Keratinocyte (primary cell): ENCODE measurements at regions not wholly inside any gene's neighbourhood (a gene's known extent, or its start where the extent isn't known, plus 50 kb on each side); places are given as distances from the start of the nearest gene placed in this dataset.

Source experiments
- DNase-seq: peaks from one replicate; pipeline ENCODE4 v3.0.0-alpha.2; 2011; ENCODE audit warnings: low read depth, missing footprints, low spot score
- FAIRE-seq: peaks from 2 replicates; lab custom pipeline; 2011; peaks lifted over from hg19 to GRCh38; lab: Jason Lieb, UNC
- H2AFZ ChIP-seq: 2 replicates; pipeline ENCODE4 v1.6.0; 2012; ENCODE audit warnings: low read length, control low read depth, inconsistent platforms; ENCODE audit not compliant: control insufficient read depth
- H3K27ac ChIP-seq: 2 replicates; pipeline ENCODE4 v1.5.1; 2011; ENCODE audit warnings: low read length; ENCODE audit not compliant: control insufficient read depth, insufficient read depth
- H3K27me3 ChIP-seq: 3 replicates; pipeline ENCODE4 v1.6.0; 2011; ENCODE audit warnings: low read length; ENCODE audit not compliant: control insufficient read depth, insufficient read depth; ENCODE audit errors: extremely low read depth
- H3K36me3 ChIP-seq, 2 experiments: 2 replicates in 1 of 2; 3 replicates in 1 of 2; pipeline ENCODE4 v1.5.1; 2011; ENCODE audit warnings: low read length in 2 of 2, mild to moderate bottlenecking in 1 of 2; ENCODE audit not compliant: control insufficient read depth in 2 of 2, insufficient read depth in 2 of 2; ENCODE audit errors: extremely low read depth in 1 of 2
- H3K4me1 ChIP-seq: 3 replicates; pipeline ENCODE4 v1.5.1; 2011; ENCODE audit warnings: low read length; ENCODE audit not compliant: control insufficient read depth, insufficient read depth; ENCODE audit errors: extremely low read depth
- H3K4me2 ChIP-seq: 3 replicates; pipeline ENCODE4 v1.6.0; 2011; ENCODE audit warnings: low read depth, low read length; ENCODE audit not compliant: control insufficient read depth, insufficient read depth; ENCODE audit errors: extremely low read depth
- H3K4me3 ChIP-seq, 3 experiments: fragments of 200-600 bp in 1 of 3; sonication (generic) in 1 of 3; 2 replicates in 2 of 3; 3 replicates in 1 of 3; pipeline ENCODE4 v1.5.1; 2011 to 2016; ENCODE audit warnings: low read length in 3 of 3, mild to moderate bottlenecking in 3 of 3, control low read depth in 2 of 3, inconsistent platforms in 1 of 3, low read depth in 1 of 3, mixed read lengths in 1 of 3, mixed run types in 1 of 3, moderate library complexity in 1 of 3; ENCODE audit not compliant: control insufficient read depth in 2 of 3, insufficient read depth in 2 of 3; ENCODE audit errors: extremely low read depth in 1 of 3
- H3K79me2 ChIP-seq: 2 replicates; pipeline ENCODE4 v1.6.0; 2012; ENCODE audit warnings: low read length; ENCODE audit not compliant: control insufficient read depth, insufficient read depth
- H3K9ac ChIP-seq: 3 replicates; pipeline ENCODE4 v1.6.0; 2011; ENCODE audit warnings: low read length; ENCODE audit not compliant: control insufficient read depth, insufficient read depth; ENCODE audit errors: extremely low read depth
- H3K9me1 ChIP-seq: 3 replicates; pipeline ENCODE4 v1.6.0; 2011; ENCODE audit warnings: low read length; ENCODE audit not compliant: control insufficient read depth, insufficient read depth; ENCODE audit errors: extremely low read depth
- H3K9me3 ChIP-seq: 2 replicates; pipeline ENCODE4 v1.5.1; 2012; ENCODE audit warnings: low read depth, low read length; ENCODE audit not compliant: control insufficient read depth
- H4K20me1 ChIP-seq: 3 replicates; pipeline ENCODE4 v1.6.0; 2011; ENCODE audit warnings: low read length; ENCODE audit not compliant: control insufficient read depth, insufficient read depth; ENCODE audit errors: extremely low read depth
- CTCF ChIP-seq, 3 experiments: IDR thresholded peaks in 1 of 3; conservative IDR thresholded peaks in 1 of 3; optimal IDR thresholded peaks in 1 of 3; 2 replicates in 2 of 3; 3 replicates in 1 of 3; pipeline versions ENCODE3 to v1.5.1; 2011; ENCODE audit warnings: low read length in 3 of 3, mild to moderate bottlenecking in 3 of 3, moderate library complexity in 2 of 3, control low read depth in 1 of 3, inconsistent platforms in 1 of 3; ENCODE audit not compliant: insufficient read depth in 2 of 3; ENCODE audit errors: extremely low read depth in 1 of 3
- EZH2 ChIP-seq: IDR thresholded peaks from one replicate; pipeline ENCODE4 v1.6.1; 2012; ENCODE audit warnings: inconsistent platforms, mild to moderate bottlenecking, low read length, moderate library complexity
- dilution Hi-C: fragments of 300-500 bp; cut with MboI; formaldehyde crosslinking; loops from one replicate; pipeline ENCODE4 v1.7.0; 2020; ENCODE audit warnings: low sequenced_read_pairs; ENCODE audit not compliant: extremely low pct_ligation_motif_present

GRCh38 chr20:10927936-10928840, 254.4 kb upstream of the JAG1 start:
- Histone ChIP-seq H4K20me1 (no peaks in the 10 kb centered on the region), H3K79me2 (no peaks in the 10 kb centered on the region), H3K9me3 (no peaks in the 10 kb centered on the region), H3K9ac (no peak overlapping the region), H3K4me3 (no peak overlapping the region), H3K4me1 (peaks cover 7% of the 10 kb centered on the region), H3K4me2 (no peak overlapping the region), H3K27me3 (no peaks in the 10 kb centered on the region), H3K9me1 (no peaks in the 10 kb centered on the region), H2AFZ (no peak overlapping the region), H3K36me3 (no peaks in the 10 kb centered on the region), H3K27ac (no peak overlapping the region)
- dilution Hi-C loops = no loop called here
- FAIRE-seq = no peak
- TF ChIP-seq CTCF (optimal IDR thresholded peaks at IDR 0.05 in 1 of 3, IDR thresholded peaks at IDR 0.05 in 1 of 3, conservative IDR thresholded peaks at IDR 0.05 in 1 of 3; ENCODE audit: extremely low read depth in 1 of 3, insufficient read depth in 2 of 3, low read length in 3 of 3) = no peak
- no peak for TF ChIP-seq EZH2
- no peak for DNase-seq

GRCh38 chr20:10928841-10929421, 255.1 kb upstream of the JAG1 start:
- no peak overlapping the region for H3K4me3 ChIP-seq
- dilution Hi-C loops = no loop called here
- FAIRE-seq (peak; percentile 46), DNase-seq (no peak)
- no peak overlapping the region for H3K27ac ChIP-seq
- no peak overlapping the region for H3K4me2 ChIP-seq
- TF ChIP-seq CTCF (optimal IDR thresholded peaks at IDR 0.05 in 1 of 3, IDR thresholded peaks at IDR 0.05 in 1 of 3, conservative IDR thresholded peaks at IDR 0.05 in 1 of 3; ENCODE audit: extremely low read depth in 1 of 3, insufficient read depth in 2 of 3, low read length in 3 of 3) = no peak
- TF ChIP-seq EZH2 = no peak
- H3K36me3 ChIP-seq = no peaks in the 10 kb centered on the region
- no peaks in the 10 kb centered on the region for H3K9me1 ChIP-seq
- no peaks in the 10 kb centered on the region for H3K79me2 ChIP-seq
- H3K4me1 ChIP-seq = peaks cover under 1% of the 10 kb centered on the region
- no peaks in the 10 kb centered on the region for H3K27me3 ChIP-seq
- H3K9ac ChIP-seq = no peak overlapping the region
- H4K20me1 ChIP-seq = no peaks in the 10 kb centered on the region
- no peaks in the 10 kb centered on the region for H3K9me3 ChIP-seq
- H2AFZ ChIP-seq = no peak overlapping the region
